ENCODE measurements at regions not wholly inside any gene's neighbourhood (a gene's known extent, or its start where the extent isn't known, plus 50 kb on each side); places are given as distances from the start of the nearest gene placed in this dataset.

DNA sequence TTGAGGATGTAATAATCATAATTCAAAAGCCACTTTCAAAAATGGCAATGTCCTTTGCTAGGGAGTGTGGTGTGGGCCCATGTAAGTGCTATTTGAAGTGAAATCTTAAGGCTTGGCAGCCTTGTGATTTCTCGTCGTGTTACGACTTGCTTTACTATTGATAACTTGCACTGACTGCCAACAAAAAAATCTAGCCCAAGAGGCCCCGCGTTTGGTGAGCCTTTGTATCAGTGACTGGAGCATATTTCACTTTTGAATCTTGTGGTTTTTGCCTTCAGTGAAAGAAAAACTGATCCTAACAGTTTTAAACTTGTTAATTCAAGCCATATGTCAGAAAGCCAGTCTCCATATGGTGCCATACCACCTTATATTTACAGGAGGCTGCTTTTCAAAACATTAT lies 248.0 kb downstream of the TMEM182 start:
- no peaks in the 10 kb centered on the region for H3K9me3 ChIP-seq (ENCODE audit: low read length)
- H3K4me3 ChIP-seq (replicated peaks in 1 of 3; ENCODE audit: insufficient read depth in 1 of 3, low read depth in 2 of 3, low read length in 3 of 3): no peak overlapping the region
- no peaks in the 10 kb centered on the region for H3K79me2 ChIP-seq (ENCODE audit: insufficient read depth, low read length)
- no peak overlapping the region for H3K9ac ChIP-seq (ENCODE audit: insufficient read depth, low read depth, low read length)
- H4K20me1 ChIP-seq (ENCODE audit: insufficient read depth, low read length): no peaks in the 10 kb centered on the region
- no peaks in the 10 kb centered on the region for H3K4me1 ChIP-seq (ENCODE audit: insufficient read depth, low read length)
- 23% methylated on average over 5 of the region's 5 CpGs for WGBS (ENCODE audit: low lambda C conversion rate)
- BruUV-seq (replicated peaks): no TSS peak
- peaks cover 0 to 18% of the 10 kb centered on the region in 2 experiments; a peak in 1 of 5 replicates for H3K27me3 ChIP-seq (ENCODE audit: control insufficient read depth in 1 of 2, insufficient read depth in 2 of 2, low read length in 2 of 2)
- CTCF ChIA-PET (ENCODE audit: low intra/inter-chr PET ratio, low total read pairs): no interaction called here
- no peak overlapping the region for H3K27ac ChIP-seq (ENCODE audit: extremely low read length, insufficient read depth, low read length)
- H3K36me3 ChIP-seq (replicated peaks in 1 of 2; ENCODE audit: control insufficient read depth in 1 of 2, insufficient read depth in 2 of 2, low read length in 2 of 2): no peaks in the 10 kb centered on the region
- no peak for DNase-seq (ENCODE audit: low spot score)
- in situ Hi-C loops (cut with HindIII; ENCODE audit: extremely low pct_ligation_motif_present, low pct_unique_long_range_greater_than_20kb): no loop called here
- no peak for FAIRE-seq
- ATAC-seq: no peak
- intact Hi-C loops (cut with micrococcal nuclease; ENCODE audit: unreplicated experiment): no loop called here
- H3K4me2 ChIP-seq (ENCODE audit: low read depth, low read length): no peak overlapping the region
- H2AFZ ChIP-seq (ENCODE audit: low read length): no peak overlapping the region
- POLR2A ChIA-PET: no interaction called here
- TF ChIP-seq ZNF44 (CRISPR knock-in tag; IDR thresholded peaks at IDR 0.05) (no peak), KLF6 (CRISPR knock-in tag; IDR thresholded peaks at IDR 0.05) (no peak), ZFX (CRISPR knock-in tag; IDR thresholded peaks at IDR 0.05; ENCODE audit: low read depth) (no peak), SRSF4 (IDR thresholded peaks at IDR 0.05; ENCODE audit: low read depth, low read length, poor library complexity, severe bottlenecking) (no peak), ZMYM3 (CRISPR knock-in tag; IDR thresholded peaks at IDR 0.05) (no peak), PHF21A (CRISPR knock-in tag; IDR thresholded peaks at IDR 0.05) (no peak), ZFY (CRISPR knock-in tag; IDR thresholded peaks at IDR 0.05) (no peak), ZEB1 (IDR thresholded peaks at IDR 0.05; ENCODE audit: insufficient replicate concordance, low read depth) (no peak), ZNF557 (CRISPR knock-in tag; IDR thresholded peaks at IDR 0.05) (no peak), ZNF441 (CRISPR knock-in tag; IDR thresholded peaks at IDR 0.05; ENCODE audit: borderline replicate concordance) (no peak), ZNF674 (CRISPR knock-in tag; IDR thresholded peaks at IDR 0.05; ENCODE audit: low read depth) (no peak), ZSCAN25 (CRISPR knock-in tag; IDR thresholded peaks at IDR 0.05) (no peak), ZFP1 (CRISPR knock-in tag; IDR thresholded peaks at IDR 0.05) (no peak)
- TF ChIP-seq, protein P1, sequence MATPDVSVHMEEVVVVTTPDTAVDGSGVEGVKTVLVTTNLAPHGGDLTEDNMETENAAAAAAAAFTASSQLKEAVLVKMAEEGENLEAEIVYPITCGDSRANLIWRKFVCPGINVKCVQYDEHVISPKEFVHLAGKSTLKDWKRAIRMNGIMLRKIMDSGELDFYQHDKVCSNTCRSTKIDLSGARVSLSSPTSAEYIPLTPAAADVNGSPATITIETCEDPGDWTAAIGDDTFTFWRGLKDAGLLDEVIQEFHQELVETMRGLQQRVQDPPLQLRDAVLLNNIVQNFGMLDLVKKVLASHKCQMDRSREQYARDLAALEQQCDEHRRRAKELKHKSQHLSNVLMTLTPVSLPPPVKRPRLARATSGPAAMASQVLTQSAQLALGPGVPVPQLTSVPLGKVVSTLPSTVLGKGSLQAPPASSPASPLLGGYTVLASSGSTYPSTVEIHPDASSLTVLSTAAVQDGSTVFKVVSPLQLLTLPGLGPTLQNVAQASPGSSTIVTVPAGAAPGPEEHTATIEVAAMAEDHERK (CRISPR knock-in tag; IDR thresholded peaks at IDR 0.05; ENCODE audit: low read depth): no peak
- TF ChIP-seq, protein P2, sequence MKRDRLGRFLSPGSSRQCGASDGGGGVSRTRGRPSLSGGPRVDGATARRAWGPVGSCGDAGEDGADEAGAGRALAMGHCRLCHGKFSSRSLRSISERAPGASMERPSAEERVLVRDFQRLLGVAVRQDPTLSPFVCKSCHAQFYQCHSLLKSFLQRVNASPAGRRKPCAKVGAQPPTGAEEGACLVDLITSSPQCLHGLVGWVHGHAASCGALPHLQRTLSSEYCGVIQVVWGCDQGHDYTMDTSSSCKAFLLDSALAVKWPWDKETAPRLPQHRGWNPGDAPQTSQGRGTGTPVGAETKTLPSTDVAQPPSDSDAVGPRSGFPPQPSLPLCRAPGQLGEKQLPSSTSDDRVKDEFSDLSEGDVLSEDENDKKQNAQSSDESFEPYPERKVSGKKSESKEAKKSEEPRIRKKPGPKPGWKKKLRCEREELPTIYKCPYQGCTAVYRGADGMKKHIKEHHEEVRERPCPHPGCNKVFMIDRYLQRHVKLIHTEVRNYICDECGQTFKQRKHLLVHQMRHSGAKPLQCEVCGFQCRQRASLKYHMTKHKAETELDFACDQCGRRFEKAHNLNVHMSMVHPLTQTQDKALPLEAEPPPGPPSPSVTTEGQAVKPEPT (CRISPR knock-in tag; IDR thresholded peaks at IDR 0.05; ENCODE audit: low read depth): no peak
- TF ChIP-seq, protein P3, sequence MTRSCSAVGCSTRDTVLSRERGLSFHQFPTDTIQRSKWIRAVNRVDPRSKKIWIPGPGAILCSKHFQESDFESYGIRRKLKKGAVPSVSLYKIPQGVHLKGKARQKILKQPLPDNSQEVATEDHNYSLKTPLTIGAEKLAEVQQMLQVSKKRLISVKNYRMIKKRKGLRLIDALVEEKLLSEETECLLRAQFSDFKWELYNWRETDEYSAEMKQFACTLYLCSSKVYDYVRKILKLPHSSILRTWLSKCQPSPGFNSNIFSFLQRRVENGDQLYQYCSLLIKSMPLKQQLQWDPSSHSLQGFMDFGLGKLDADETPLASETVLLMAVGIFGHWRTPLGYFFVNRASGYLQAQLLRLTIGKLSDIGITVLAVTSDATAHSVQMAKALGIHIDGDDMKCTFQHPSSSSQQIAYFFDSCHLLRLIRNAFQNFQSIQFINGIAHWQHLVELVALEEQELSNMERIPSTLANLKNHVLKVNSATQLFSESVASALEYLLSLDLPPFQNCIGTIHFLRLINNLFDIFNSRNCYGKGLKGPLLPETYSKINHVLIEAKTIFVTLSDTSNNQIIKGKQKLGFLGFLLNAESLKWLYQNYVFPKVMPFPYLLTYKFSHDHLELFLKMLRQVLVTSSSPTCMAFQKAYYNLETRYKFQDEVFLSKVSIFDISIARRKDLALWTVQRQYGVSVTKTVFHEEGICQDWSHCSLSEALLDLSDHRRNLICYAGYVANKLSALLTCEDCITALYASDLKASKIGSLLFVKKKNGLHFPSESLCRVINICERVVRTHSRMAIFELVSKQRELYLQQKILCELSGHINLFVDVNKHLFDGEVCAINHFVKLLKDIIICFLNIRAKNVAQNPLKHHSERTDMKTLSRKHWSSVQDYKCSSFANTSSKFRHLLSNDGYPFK (CRISPR knock-in tag; IDR thresholded peaks at IDR 0.05; ENCODE audit: borderline replicate concordance): no peak
- TF ChIP-seq, protein P4, sequence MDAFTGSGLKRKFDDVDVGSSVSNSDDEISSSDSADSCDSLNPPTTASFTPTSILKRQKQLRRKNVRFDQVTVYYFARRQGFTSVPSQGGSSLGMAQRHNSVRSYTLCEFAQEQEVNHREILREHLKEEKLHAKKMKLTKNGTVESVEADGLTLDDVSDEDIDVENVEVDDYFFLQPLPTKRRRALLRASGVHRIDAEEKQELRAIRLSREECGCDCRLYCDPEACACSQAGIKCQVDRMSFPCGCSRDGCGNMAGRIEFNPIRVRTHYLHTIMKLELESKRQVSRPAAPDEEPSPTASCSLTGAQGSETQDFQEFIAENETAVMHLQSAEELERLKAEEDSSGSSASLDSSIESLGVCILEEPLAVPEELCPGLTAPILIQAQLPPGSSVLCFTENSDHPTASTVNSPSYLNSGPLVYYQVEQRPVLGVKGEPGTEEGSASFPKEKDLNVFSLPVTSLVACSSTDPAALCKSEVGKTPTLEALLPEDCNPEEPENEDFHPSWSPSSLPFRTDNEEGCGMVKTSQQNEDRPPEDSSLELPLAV (CRISPR knock-in tag; conservative IDR thresholded peaks at IDR 0.05; ENCODE audit: low read depth): no peak
- TF ChIP-seq, protein P5, sequence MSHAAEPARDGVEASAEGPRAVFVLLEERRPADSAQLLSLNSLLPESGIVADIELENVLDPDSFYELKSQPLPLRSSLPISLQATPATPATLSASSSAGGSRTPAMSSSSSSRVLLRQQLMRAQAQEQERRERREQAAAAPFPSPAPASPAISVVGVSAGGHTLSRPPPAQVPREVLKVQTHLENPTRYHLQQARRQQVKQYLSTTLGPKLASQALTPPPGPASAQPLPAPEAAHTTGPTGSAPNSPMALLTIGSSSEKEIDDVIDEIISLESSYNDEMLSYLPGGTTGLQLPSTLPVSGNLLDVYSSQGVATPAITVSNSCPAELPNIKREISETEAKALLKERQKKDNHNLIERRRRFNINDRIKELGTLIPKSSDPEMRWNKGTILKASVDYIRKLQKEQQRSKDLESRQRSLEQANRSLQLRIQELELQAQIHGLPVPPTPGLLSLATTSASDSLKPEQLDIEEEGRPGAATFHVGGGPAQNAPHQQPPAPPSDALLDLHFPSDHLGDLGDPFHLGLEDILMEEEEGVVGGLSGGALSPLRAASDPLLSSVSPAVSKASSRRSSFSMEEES (CRISPR knock-in tag; IDR thresholded peaks at IDR 0.05): no peak
